Panc1 (cell line): ENCODE measurements at regions not wholly inside any gene's neighbourhood (a gene's known extent, or its start where the extent isn't known, plus 50 kb on each side); places are given as distances from the start of the nearest gene placed in this dataset.

Experiments
- CTCF ChIP-seq: fragments of 450-650 bp; IDR thresholded peaks from 2 replicates; pipeline ENCODE4 v1.5.1; 2017; ENCODE audit warnings: mild to moderate bottlenecking
- REST ChIP-seq, 2 experiments: IDR thresholded peaks; 2 replicates each; pipeline ENCODE4 v1.6.1; 2011 to 2012; ENCODE audit warnings: low read depth in 2 of 2, control low read depth in 1 of 2, low read length in 1 of 2, mild to moderate bottlenecking in 1 of 2, moderate library complexity in 1 of 2; ENCODE audit not compliant: insufficient read depth in 1 of 2
- SIN3A ChIP-seq: IDR thresholded peaks from 2 replicates; pipeline ENCODE4 v1.6.1; 2012; ENCODE audit warnings: low read depth, mild to moderate bottlenecking, low read length, moderate library complexity, borderline replicate concordance; ENCODE audit not compliant: insufficient read depth

- TF ChIP-seq SIN3A = no peak
- TF ChIP-seq CTCF = no peak
- TF ChIP-seq REST (IDR thresholded peaks at IDR 0.05; ENCODE audit: insufficient read depth in 1 of 2, low read depth in 2 of 2, low read length in 1 of 2) = no peak
These were observed 140.6 kb upstream of the GLI2 start for GRCh38 chr2:120594856-120595685.
